NB4 (cell line): ENCODE measurements at regions not wholly inside any gene's neighbourhood (a gene's known extent, or its start where the extent isn't known, plus 50 kb on each side); places are given as distances from the start of the nearest gene placed in this dataset.

ENCODE experiments used
- DNase-seq: peaks from one replicate; pipeline ENCODE4 v3.0.0; 2010; ENCODE audit warnings: low read depth
- H3K4me3 ChIP-seq: one replicate; pipeline ENCODE4 v1.5.1; 2011; ENCODE audit warnings: mild to moderate bottlenecking, low read depth, low read length, moderate library complexity
- CTCF ChIP-seq: IDR thresholded peaks from one replicate; pipeline ENCODE4 v1.5.1; 2012; ENCODE audit warnings: low read depth, low read length
- MAX ChIP-seq: IDR thresholded peaks from 2 replicates; pipeline ENCODE4 v1.6.1; 2011; ENCODE audit warnings: low read depth, low read length
- MYC ChIP-seq: IDR thresholded peaks from 2 replicates; pipeline ENCODE4 v1.6.1; 2011; ENCODE audit warnings: low read depth, low read length
- POLR2A ChIP-seq: IDR thresholded peaks from 2 replicates; pipeline ENCODE4 v1.6.1; 2011; ENCODE audit warnings: mild to moderate bottlenecking; ENCODE audit not compliant: insufficient read length; ENCODE audit errors: extremely low read depth

GRCh38 chr2:59594671-59595222 is 958.7 kb downstream of the BCL11A start:
- TF ChIP-seq CTCF (no peak), POLR2A (no peak), MYC (no peak), MAX (no peak)
- peak; percentile 8 for DNase-seq
- H3K4me3 ChIP-seq, result no peak overlapping the region

- TF ChIP-seq MAX (no peak), MYC (no peak), POLR2A (no peak), CTCF (no peak)
- no peak overlapping the region for H3K4me3 ChIP-seq
- DNase-seq, result no peak
Measured at GRCh38 chr2:59590798-59591197, 962.7 kb downstream of the BCL11A start.

GRCh38 chr2:59589881-59590280 is 963.6 kb downstream of the BCL11A start:
- TF ChIP-seq CTCF, result no peak
- TF ChIP-seq MYC, result no peak
- TF ChIP-seq MAX, result no peak
- TF ChIP-seq POLR2A, result no peak
- no peak overlapping the region for H3K4me3 ChIP-seq
- DNase-seq, result no peak

GRCh38 chr2:59588286-59588685 is 965.2 kb downstream of the BCL11A start:
- TF ChIP-seq MAX (no peak), MYC (no peak), POLR2A (no peak), CTCF (no peak)

GRCh38 chr2:59586176-59586575 is 967.3 kb downstream of the BCL11A start:
- no peak for DNase-seq
- TF ChIP-seq POLR2A (no peak), MAX (no peak), MYC (no peak), CTCF (no peak)
- no peak overlapping the region for H3K4me3 ChIP-seq

More at GRCh38 chr2:59588286-59588685, 965.2 kb downstream of the BCL11A start:
- no peak overlapping the region for H3K4me3 ChIP-seq
- no peak for DNase-seq

GRCh38 chr2:59585655-59586054 is 967.8 kb downstream of the BCL11A start:
- TF ChIP-seq MAX, result no peak
- TF ChIP-seq CTCF, result no peak
- no peak for TF ChIP-seq MYC
- TF ChIP-seq POLR2A, result no peak
- H3K4me3 ChIP-seq, result no peak overlapping the region
- no peak for DNase-seq
